Transverse colon (tissue), 4 donors: ENCODE measurements at regions not wholly inside any gene's neighbourhood (a gene's known extent, or its start where the extent isn't known, plus 50 kb on each side); places are given as distances from the start of the nearest gene placed in this dataset.

Experiments
- POLR2AphosphoS5 ChIP-seq, 3 donors: sonication (generic); formaldehyde crosslinking; IDR thresholded peaks; one replicate each; pipeline ENCODE4 v1.6.1; 2016; ENCODE audit warnings: antibody characterized with exemption in 3 of 3
- TF ChIP-seq, protein P1 (sequence below), 5 experiments: fragments of 200-600 bp in 3 of 5; fragments of 450-650 bp in 2 of 5; sonication (generic) in 3 of 5; IDR thresholded peaks; 1 replicate in 2 of 5; 2 replicates in 3 of 5; pipeline ENCODE4 v1.5.1; 2016 to 2017; ENCODE audit warnings: antibody characterized with exemption in 5 of 5, inconsistent platforms in 3 of 5, mild to moderate bottlenecking in 2 of 5, moderate library complexity in 1 of 5

DNA sequence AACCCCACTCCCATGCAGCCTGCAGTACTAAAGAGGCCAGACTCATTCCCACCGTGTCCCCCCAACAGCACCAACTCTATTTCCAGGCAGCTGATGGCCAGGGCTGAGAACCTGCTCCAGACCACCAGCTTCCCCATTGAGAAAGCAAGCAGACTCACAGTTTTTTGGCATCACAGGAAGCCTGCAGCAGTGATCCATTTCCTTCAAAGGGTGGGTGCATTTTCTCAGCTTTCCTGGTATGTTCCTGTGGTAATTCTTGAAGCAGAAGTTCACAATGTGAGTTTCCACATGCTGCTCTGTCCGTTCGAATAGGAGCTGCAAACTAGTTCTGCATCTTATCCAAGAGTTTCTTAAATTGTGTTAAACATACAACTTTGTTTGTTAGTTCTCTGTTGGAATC is 1249.6 kb upstream of the FAM98A start:
- TF ChIP-seq POLR2AphosphoS5 (IDR thresholded peaks at IDR 0.05) = no peak
- TF ChIP-seq, protein P1, sequence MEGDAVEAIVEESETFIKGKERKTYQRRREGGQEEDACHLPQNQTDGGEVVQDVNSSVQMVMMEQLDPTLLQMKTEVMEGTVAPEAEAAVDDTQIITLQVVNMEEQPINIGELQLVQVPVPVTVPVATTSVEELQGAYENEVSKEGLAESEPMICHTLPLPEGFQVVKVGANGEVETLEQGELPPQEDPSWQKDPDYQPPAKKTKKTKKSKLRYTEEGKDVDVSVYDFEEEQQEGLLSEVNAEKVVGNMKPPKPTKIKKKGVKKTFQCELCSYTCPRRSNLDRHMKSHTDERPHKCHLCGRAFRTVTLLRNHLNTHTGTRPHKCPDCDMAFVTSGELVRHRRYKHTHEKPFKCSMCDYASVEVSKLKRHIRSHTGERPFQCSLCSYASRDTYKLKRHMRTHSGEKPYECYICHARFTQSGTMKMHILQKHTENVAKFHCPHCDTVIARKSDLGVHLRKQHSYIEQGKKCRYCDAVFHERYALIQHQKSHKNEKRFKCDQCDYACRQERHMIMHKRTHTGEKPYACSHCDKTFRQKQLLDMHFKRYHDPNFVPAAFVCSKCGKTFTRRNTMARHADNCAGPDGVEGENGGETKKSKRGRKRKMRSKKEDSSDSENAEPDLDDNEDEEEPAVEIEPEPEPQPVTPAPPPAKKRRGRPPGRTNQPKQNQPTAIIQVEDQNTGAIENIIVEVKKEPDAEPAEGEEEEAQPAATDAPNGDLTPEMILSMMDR (IDR thresholded peaks at IDR 0.05) = no peak
